Stromal cell of bone marrow (primary cell): ENCODE measurements at regions not wholly inside any gene's neighbourhood (a gene's known extent, or its start where the extent isn't known, plus 50 kb on each side); places are given as distances from the start of the nearest gene placed in this dataset.
"Not testable (repeated sequence)": the region's sequence is repeated elsewhere in the genome, so short reads cannot be mapped to it uniquely, and the experiment has no call there.

Experiments
- DNase-seq: peaks from one replicate; pipeline ENCODE4 v3.0.0-alpha.2; 2012; ENCODE audit warnings: low read depth

- DNase-seq: no peak
Measured at GRCh38 chr15:81939604-81940440, 106.0 kb downstream of the MEX3B start.

GRCh38 chr15:81937189-81937588 lies 108.6 kb downstream of the MEX3B start:
- no peak for DNase-seq

GRCh38 chr15:81930582-81931369 lies 115.0 kb downstream of the MEX3B start:
- DNase-seq: no peak

GRCh38 chr15:81929557-81929956 lies 116.3 kb downstream of the MEX3B start:
- DNase-seq: no peak

GRCh38 chr15:81926981-81927380 lies 118.8 kb downstream of the MEX3B start:
- no peak for DNase-seq

- no peak for DNase-seq
Measured at GRCh38 chr15:81924729-81925128, 121.1 kb downstream of the MEX3B start.

- no peak for DNase-seq
Measured at GRCh38 chr15:81923561-81924350, 122.1 kb downstream of the MEX3B start.

- no peak for DNase-seq
Measured at GRCh38 chr15:81922143-81922542, 123.7 kb downstream of the MEX3B start.

GRCh38 chr15:81921163-81921562 lies 124.7 kb downstream of the MEX3B start:
- no peak for DNase-seq

- not testable (repeated sequence) for DNase-seq
Measured at GRCh38 chr15:81918767-81919166, 127.1 kb downstream of the MEX3B start.

- DNase-seq: no peak
Measured at GRCh38 chr15:81916451-81916850, 129.4 kb downstream of the MEX3B start.

GRCh38 chr15:81915990-81916389 lies 129.8 kb downstream of the MEX3B start:
- no peak for DNase-seq

- no peak for DNase-seq
Measured at GRCh38 chr15:81914734-81915256, 131.0 kb downstream of the MEX3B start.

GRCh38 chr15:81914333-81914732 lies 131.5 kb downstream of the MEX3B start:
- DNase-seq: no peak

- no peak for DNase-seq
Measured at GRCh38 chr15:81911022-81911971, 134.5 kb downstream of the MEX3B start.

- no peak for DNase-seq
Measured at GRCh38 chr15:81910355-81911021, 135.3 kb downstream of the MEX3B start.

GRCh38 chr15:81909011-81909358 lies 136.8 kb downstream of the MEX3B start:
- DNase-seq: no peak

- no peak for DNase-seq
Measured at GRCh38 chr15:81908111-81908510, 137.7 kb downstream of the MEX3B start.

- no peak for DNase-seq
Measured at GRCh38 chr15:81907521-81907920, 138.3 kb downstream of the MEX3B start.

- no peak for DNase-seq
Measured at GRCh38 chr15:81905889-81906288, 139.9 kb downstream of the MEX3B start.

GRCh38 chr15:81901319-81901718 lies 144.5 kb downstream of the MEX3B start:
- DNase-seq: no peak
